WI38 (cell line): ENCODE measurements at regions not wholly inside any gene's neighbourhood (a gene's known extent, or its start where the extent isn't known, plus 50 kb on each side); places are given as distances from the start of the nearest gene placed in this dataset.
A peak's percentile ranks its signal among the peaks of the same experiment; 100 is the strongest.
"Not testable (repeated sequence)": the region's sequence is repeated elsewhere in the genome, so short reads cannot be mapped to it uniquely, and the experiment has no call there.

Experiments used
- H3K4me3 ChIP-seq: 2 replicates; pipeline ENCODE4 v1.5.1; 2011; ENCODE audit warnings: low read depth, mild to moderate bottlenecking, control low read depth, low read length
- CTCF ChIP-seq: IDR thresholded peaks from 2 replicates; pipeline ENCODE4 v1.5.1; 2012; ENCODE audit warnings: low read depth, mild to moderate bottlenecking, control low read depth, low read length

GRCh38 chr6:21759721-21760120, 166.2 kb downstream of the SOX4 start:
- TF ChIP-seq CTCF: no peak
- no peak overlapping the region for H3K4me3 ChIP-seq

GRCh38 chr6:21761053-21761730, 167.6 kb downstream of the SOX4 start:
- not testable (repeated sequence) for H3K4me3 ChIP-seq

GRCh38 chr6:21764989-21765388, 171.4 kb downstream of the SOX4 start:
- no peak for TF ChIP-seq CTCF
- no peak overlapping the region for H3K4me3 ChIP-seq

GRCh38 chr6:21767891-21768648, 174.5 kb downstream of the SOX4 start:
- H3K4me3 ChIP-seq: no peak overlapping the region
- no peak for TF ChIP-seq CTCF

- TF ChIP-seq CTCF: no peak
- H3K4me3 ChIP-seq: 0 out of 2 replicates have a peak overlapping the region, but pooled peaks have one; percentile 8
Measured at GRCh38 chr6:21769405-21769861, 175.9 kb downstream of the SOX4 start.

GRCh38 chr6:21769968-21770367, 176.4 kb downstream of the SOX4 start:
- no peak overlapping the region for H3K4me3 ChIP-seq
- TF ChIP-seq CTCF: no peak

- no peak overlapping the region for H3K4me3 ChIP-seq
- no peak for TF ChIP-seq CTCF
Measured at GRCh38 chr6:21771626-21772320, 178.2 kb downstream of the SOX4 start.
